HG02981 (cell line): ENCODE measurements at regions not wholly inside any gene's neighbourhood (a gene's known extent, or its start where the extent isn't known, plus 50 kb on each side); places are given as distances from the start of the nearest gene placed in this dataset.

Experiments used
- ATAC-seq: cut with Tn5 transposase; IDR thresholded peaks from one replicate; pipeline ENCODE4 v1.9.1; 2021; ENCODE audit warnings: mild to moderate bottlenecking, moderate library complexity; ENCODE audit not compliant: unreplicated experiment

- ATAC-seq = no peak
Measured at GRCh38 chr15:31802761-31803160, 227.6 kb upstream of the CHRNA7 start.

- ATAC-seq = no peak
Measured at GRCh38 chr15:31803388-31803884, 226.9 kb upstream of the CHRNA7 start.

GRCh38 chr15:31805090-31805662 lies 225.1 kb upstream of the CHRNA7 start:
- no peak for ATAC-seq

GRCh38 chr15:31806106-31806505 lies 224.2 kb upstream of the CHRNA7 start:
- no peak for ATAC-seq

GRCh38 chr15:31811641-31812040 lies 218.7 kb upstream of the CHRNA7 start:
- no peak for ATAC-seq

- ATAC-seq = no peak
Measured at GRCh38 chr15:31814082-31814481, 216.2 kb upstream of the CHRNA7 start.

GRCh38 chr15:31815411-31816155 lies 214.7 kb upstream of the CHRNA7 start:
- no peak for ATAC-seq

GRCh38 chr15:31822463-31822862 lies 207.9 kb upstream of the CHRNA7 start:
- no peak for ATAC-seq

- no peak for ATAC-seq
Measured at GRCh38 chr15:31824024-31824423, 206.3 kb upstream of the CHRNA7 start.

- no peak for ATAC-seq
Measured at GRCh38 chr15:31828594-31828993, 201.7 kb upstream of the CHRNA7 start.

- ATAC-seq = no peak
Measured at GRCh38 chr15:31830591-31830990, 199.7 kb upstream of the CHRNA7 start.

GRCh38 chr15:31831596-31831995 lies 198.7 kb upstream of the CHRNA7 start:
- no peak for ATAC-seq

GRCh38 chr15:31834654-31835053 lies 195.7 kb upstream of the CHRNA7 start:
- no peak for ATAC-seq

GRCh38 chr15:31839388-31839787 lies 190.9 kb upstream of the CHRNA7 start:
- ATAC-seq = no peak

GRCh38 chr15:31840849-31841476 lies 189.4 kb upstream of the CHRNA7 start:
- ATAC-seq = no peak

- no peak for ATAC-seq
Measured at GRCh38 chr15:31842532-31843195, 187.7 kb upstream of the CHRNA7 start.

- no peak for ATAC-seq
Measured at GRCh38 chr15:31843426-31844055, 186.8 kb upstream of the CHRNA7 start.

- no peak for ATAC-seq
Measured at GRCh38 chr15:31845791-31846190, 184.5 kb upstream of the CHRNA7 start.

GRCh38 chr15:31847961-31848360 lies 182.4 kb upstream of the CHRNA7 start:
- no peak for ATAC-seq

- no peak for ATAC-seq
Measured at GRCh38 chr15:31848621-31849020, 181.7 kb upstream of the CHRNA7 start.
